Lung (tissue), 11 donors: ENCODE measurements at regions not wholly inside any gene's neighbourhood (a gene's known extent, or its start where the extent isn't known, plus 50 kb on each side); places are given as distances from the start of the nearest gene placed in this dataset.

Source experiments
- ATAC-seq: fragments of 200-7000 bp; cut with Tn5 transposase; one replicate; pipeline ENCODE4 v1.9.1; 2020; ENCODE audit warnings: moderate number of reproducible peaks; ENCODE audit not compliant: insufficient read depth, low FRiP score
- DNase-seq, 3 donors: peaks; one replicate each; pipeline ENCODE4 v3.0.0-alpha.2; 2013 to 2017
- H3K27ac ChIP-seq, 2 donors: one replicate each; pipeline ENCODE4 v1.5.1; 2013; ENCODE audit warnings: mild to moderate bottlenecking in 2 of 2, moderate library complexity in 2 of 2, control low read depth in 1 of 2, inconsistent platforms in 1 of 2, low read depth in 1 of 2, low read length in 1 of 2
- H3K27me3 ChIP-seq, 3 donors: one replicate each; pipeline ENCODE4 v1.5.1; 2013; ENCODE audit warnings: low read length in 2 of 3; ENCODE audit not compliant: control insufficient read depth in 3 of 3, insufficient read depth in 3 of 3
- H3K36me3 ChIP-seq, 4 donors: one replicate each; pipeline ENCODE4 v1.5.1; 2013; ENCODE audit warnings: low read length in 4 of 4, mild to moderate bottlenecking in 1 of 4, moderate library complexity in 1 of 4; ENCODE audit not compliant: control insufficient read depth in 4 of 4, insufficient read depth in 4 of 4
- H3K4me1 ChIP-seq, 5 donors: one replicate each; pipeline ENCODE4 v1.5.1; 2013; ENCODE audit warnings: low read length in 5 of 5, mild to moderate bottlenecking in 2 of 5, moderate library complexity in 1 of 5; ENCODE audit not compliant: control insufficient read depth in 5 of 5, insufficient read depth in 5 of 5
- H3K4me3 ChIP-seq: one replicate; pipeline ENCODE4 v1.5.1; 2013; ENCODE audit warnings: mild to moderate bottlenecking, control low read depth, moderate library complexity
- H3K9ac ChIP-seq, 2 donors: one replicate each; pipeline ENCODE4 v1.5.1; 2013; ENCODE audit warnings: low read length in 2 of 2, control low read depth in 1 of 2; ENCODE audit not compliant: insufficient read depth in 1 of 2
- H3K9me3 ChIP-seq, 4 donors: one replicate each; pipeline ENCODE4 v1.5.1; 2013; ENCODE audit warnings: low read length in 3 of 4, mild to moderate bottlenecking in 1 of 4, moderate library complexity in 1 of 4; ENCODE audit not compliant: control insufficient read depth in 4 of 4, insufficient read depth in 3 of 4
- WGBS, 2 donors: extraction: QIAGEN DNeasy Blood & Tissue Kit; methylation state at CpG; one replicate each; pipeline ENCODE4 v1.1.7; 2013; 5-methylcytosine and 5-hydroxymethylcytosine counted together
- TF ChIP-seq, protein P1 (sequence below): IDR thresholded peaks from 2 replicates; pipeline ENCODE4 v1.5.1; 2012; ENCODE audit warnings: mild to moderate bottlenecking; ENCODE audit errors: control extremely low read depth, extremely low read depth
- donor health status: control.
- donor health status: control.
- donor health status: Bipolar disorder and iron deficiency.
- donor health status: healthy.
- donor health status: DM: yes; HTN: yes; CAD: no.

DNA sequence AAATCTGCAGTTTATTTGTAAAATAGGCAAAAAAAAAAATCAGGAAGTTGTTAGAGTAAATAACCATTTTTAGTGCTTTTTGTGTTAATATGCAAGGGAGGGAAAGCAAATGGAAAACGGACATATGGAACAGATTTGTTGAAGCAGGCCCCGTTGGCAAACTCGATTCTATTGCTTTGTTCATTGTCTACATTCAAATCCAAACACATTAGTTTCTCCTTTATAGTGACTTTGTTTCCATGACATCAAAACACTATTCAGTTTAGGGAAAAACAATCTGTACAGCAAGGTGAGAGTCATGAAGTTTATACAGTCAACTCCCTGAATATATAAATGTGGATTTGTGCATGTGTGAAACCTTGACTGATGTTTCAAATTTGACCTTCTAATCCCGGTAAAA lies 142.2 kb downstream of the FAM47A start:
- no peak overlapping the region for H3K4me3 ChIP-seq
- 50 to 75% methylated on average over 4 of the region's 4 CpGs for WGBS, 2 donors
- no peak for DNase-seq

DNA sequence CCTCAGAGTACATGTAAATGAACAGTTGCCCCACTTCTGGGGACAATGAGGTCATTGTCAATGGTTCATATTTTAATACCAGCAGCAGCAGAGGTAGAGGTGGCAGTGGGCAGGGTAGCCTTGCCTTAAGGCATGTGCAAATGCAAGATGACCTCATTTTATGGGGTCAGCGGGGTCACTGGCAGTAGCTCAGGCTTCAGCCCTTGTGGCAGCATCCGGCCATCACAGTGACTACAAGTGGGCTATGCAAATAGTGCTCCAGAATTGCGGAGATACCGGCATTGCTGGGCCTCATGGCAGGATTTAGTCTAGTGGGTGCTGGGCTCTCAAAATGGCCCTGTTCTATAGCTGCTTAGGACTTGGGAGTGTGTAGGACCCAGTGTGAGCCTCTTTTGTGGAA lies 144.7 kb downstream of the FAM47A start:
- Histone ChIP-seq H3K4me3 (no peak overlapping the region), H3K9ac (no peak overlapping the region), H3K9me3 (no peaks in the 10 kb centered on the region), H3K4me1 (no peaks in the 10 kb centered on the region), H3K27me3 (peaks cover 0 to 2% (median 0%) of the 10 kb centered on the region in 3 donors), H3K36me3 (no peaks in the 10 kb centered on the region), H3K27ac (no peak overlapping the region)
- 77 to 96% methylated on average over 4 of the region's 4 CpGs for WGBS, 2 donors
- DNase-seq (no peak), ATAC-seq (no peak)
- TF ChIP-seq, protein P1, sequence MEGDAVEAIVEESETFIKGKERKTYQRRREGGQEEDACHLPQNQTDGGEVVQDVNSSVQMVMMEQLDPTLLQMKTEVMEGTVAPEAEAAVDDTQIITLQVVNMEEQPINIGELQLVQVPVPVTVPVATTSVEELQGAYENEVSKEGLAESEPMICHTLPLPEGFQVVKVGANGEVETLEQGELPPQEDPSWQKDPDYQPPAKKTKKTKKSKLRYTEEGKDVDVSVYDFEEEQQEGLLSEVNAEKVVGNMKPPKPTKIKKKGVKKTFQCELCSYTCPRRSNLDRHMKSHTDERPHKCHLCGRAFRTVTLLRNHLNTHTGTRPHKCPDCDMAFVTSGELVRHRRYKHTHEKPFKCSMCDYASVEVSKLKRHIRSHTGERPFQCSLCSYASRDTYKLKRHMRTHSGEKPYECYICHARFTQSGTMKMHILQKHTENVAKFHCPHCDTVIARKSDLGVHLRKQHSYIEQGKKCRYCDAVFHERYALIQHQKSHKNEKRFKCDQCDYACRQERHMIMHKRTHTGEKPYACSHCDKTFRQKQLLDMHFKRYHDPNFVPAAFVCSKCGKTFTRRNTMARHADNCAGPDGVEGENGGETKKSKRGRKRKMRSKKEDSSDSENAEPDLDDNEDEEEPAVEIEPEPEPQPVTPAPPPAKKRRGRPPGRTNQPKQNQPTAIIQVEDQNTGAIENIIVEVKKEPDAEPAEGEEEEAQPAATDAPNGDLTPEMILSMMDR: no peak

More for the DNA sequence above, 142.2 kb downstream of the FAM47A start:
- Histone ChIP-seq H3K27me3 (no peaks in the 10 kb centered on the region), H3K9ac (no peak overlapping the region), H3K9me3 (no peaks in the 10 kb centered on the region), H3K36me3 (no peaks in the 10 kb centered on the region), H3K27ac (no peak overlapping the region), H3K4me1 (no peaks in the 10 kb centered on the region)
- TF ChIP-seq, protein P1: no peak
- no peak for ATAC-seq

DNA sequence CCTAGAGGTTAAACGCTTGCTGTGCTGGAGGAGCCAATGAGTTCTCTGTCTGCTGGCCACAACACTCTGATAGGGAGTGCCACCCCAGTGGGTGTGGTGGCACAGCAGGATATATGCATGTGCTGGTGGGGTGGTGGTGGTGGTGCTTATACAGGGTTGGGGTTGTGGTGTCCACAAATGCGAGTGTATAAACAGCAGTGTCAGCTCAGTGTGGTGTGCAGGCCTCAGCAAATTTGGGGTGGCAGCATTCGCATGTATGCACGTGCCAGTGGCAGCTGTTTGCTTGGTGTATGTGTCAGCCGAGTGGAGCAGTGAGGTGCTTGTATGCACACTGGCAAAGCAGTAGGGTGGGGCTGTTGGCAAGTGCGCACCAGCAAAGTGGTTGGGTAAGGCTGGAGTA lies 157.4 kb downstream of the FAM47A start:
- peaks cover 0 to 8% (median 0%) of the 10 kb centered on the region in 4 donors for H3K9me3 ChIP-seq
- H3K4me1 ChIP-seq: no peaks in the 10 kb centered on the region
- H3K27me3 ChIP-seq: no peaks in the 10 kb centered on the region
- H3K4me3 ChIP-seq: no peak overlapping the region
- TF ChIP-seq, protein P1: no peak
- H3K9ac ChIP-seq: no peak overlapping the region
- H3K27ac ChIP-seq: no peak overlapping the region
- no peak for DNase-seq
- WGBS, 2 donors: 87 to 88% methylated on average over 6 of the region's 6 CpGs
- ATAC-seq: no peak
- H3K36me3 ChIP-seq: no peaks in the 10 kb centered on the region
